Activated gamma-delta T cell (primary cell): ENCODE measurements at regions not wholly inside any gene's neighbourhood (a gene's known extent, or its start where the extent isn't known, plus 50 kb on each side); places are given as distances from the start of the nearest gene placed in this dataset.
"Not testable (repeated sequence)": the region's sequence is repeated elsewhere in the genome, so short reads cannot be mapped to it uniquely, and the experiment has no call there.

Source experiments
- DNase-seq: peaks from one replicate; lab custom pipeline; 2025; lab: John Stamatoyannopoulos, UW

DNA sequence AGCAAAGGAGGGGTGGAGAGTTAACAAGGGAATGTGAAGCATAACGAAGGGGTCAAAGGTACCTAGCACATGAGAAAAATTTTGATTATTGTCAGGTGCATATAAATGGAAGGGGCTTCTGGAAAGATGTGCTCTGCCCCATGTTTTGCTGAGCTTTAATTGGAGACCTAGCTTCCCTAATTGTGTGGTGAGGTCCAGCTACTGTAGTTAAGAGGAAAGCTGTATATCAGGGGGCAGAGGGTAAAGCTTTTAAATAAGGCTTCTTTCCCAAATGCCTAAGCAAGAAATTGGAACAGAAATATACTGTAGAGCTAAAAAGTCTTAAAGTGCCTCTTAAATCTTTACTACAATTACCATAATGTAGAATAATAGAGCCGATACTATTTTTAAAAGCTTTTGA, 267.2 kb downstream of the MAT2B start:
- no peak for DNase-seq

DNA sequence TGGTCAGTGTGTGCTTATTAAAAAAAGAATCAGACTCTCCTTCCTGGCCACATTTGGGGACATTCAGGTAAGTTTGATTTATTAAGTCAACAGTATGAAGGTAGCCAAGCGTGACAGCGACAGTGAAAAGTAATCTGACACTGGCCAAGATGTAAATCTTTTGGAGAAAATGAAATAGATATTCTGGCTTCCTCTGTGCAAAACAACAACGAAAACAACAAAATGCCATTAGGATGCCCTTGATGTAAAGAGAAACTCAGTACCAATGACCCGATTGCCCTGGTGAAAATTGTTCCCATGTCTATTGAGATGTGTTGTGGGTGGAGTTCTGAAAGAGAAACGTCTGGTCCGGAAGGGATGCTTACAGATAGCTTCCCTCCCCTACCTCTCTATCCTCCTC, 267.8 kb downstream of the MAT2B start:
- DNase-seq = no peak

DNA sequence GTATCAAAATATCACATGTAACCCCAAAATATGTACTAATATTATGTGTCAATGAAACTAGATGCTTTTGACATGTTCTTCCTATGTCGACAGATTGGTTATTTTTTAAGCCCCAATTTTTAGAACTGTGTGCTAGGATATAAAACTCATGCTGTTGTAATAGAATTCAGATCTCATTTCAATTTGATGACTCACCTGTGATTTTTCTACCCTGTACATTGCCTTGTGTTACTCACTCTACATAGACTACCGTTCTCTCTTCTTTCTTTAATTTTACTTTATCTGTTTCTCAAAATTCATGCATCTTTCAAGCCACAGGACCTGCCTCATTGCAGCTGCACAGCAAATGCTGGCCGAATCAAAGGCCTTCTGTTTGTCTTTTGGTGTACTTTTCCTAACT, 284.5 kb downstream of the MAT2B start:
- DNase-seq = no peak

DNA sequence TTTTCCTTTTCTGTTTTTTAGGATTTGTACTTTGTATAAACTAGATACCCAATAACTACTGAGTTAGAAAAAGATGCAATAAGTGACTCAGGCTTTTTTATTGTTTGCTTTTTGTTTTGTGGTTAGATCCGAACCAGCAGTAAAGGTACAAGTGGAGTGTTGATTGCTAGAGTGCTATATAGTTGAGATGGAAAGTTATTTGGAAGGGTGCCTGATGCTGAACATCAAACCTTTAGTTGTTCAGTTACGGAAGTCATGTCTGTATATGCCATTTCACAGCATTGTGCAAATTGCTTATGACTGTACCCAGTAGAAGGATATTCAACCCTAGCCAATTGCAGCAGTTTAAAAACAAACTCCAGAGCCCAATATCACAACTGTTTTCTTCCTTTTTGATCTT, 285.1 kb downstream of the MAT2B start:
- no peak for DNase-seq

DNA sequence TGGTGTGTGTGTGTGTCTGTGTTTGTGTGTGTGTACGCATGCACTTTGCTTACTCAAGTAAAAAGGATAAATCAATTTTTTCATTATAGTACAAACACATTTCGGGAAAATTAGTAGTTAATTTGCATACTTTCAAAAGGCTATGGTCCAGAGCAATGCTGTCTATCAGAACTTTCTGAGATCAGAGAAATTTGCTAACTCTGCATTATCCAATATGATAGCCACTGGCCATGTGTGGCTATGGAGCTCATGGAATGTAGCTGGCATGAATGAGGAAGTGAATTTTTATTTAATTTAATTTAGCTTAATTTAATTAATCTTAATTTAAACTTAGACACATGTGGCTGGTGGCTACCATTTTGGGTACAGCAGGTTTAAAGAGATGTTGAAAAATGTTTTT, 289.6 kb downstream of the MAT2B start:
- DNase-seq = no peak

DNA sequence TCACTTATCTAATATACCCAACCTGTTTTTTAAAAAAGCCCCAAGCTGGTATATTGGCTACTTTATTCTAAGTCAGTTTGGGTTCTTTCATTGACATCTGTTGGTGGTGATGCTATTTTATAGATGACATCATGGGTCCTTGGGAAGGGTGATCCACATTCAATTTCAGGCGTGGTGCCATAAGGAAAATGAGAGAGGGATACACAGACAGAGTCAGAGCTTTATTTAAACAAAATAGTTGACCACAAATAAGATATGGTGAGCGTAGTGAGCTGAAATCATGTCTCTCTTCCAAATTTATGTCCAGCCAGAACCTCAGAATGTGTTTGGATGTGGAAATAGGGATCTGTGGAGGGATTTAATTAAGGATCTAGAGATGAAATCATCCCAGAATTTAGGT, 302.4 kb downstream of the MAT2B start:
- DNase-seq = no peak

DNA sequence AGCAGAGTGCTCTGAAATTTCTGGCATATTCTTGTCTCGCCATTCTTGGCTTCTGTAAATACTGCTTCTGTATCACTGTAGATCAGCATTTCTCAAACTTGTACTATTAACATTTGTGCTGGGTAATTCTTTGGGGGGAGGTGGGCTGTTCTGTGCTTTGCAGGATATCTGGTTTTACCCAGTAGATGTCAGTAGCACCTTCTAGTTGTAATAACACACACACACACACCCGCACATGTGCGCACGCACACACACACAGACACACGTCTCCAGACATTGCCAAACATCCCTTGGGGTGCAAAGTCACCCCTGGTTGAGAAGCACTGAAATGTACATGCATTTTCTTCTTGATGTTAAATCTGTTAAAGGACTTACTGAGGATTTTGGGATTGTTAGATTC, 304.1 kb downstream of the MAT2B start:
- DNase-seq = no peak

DNA sequence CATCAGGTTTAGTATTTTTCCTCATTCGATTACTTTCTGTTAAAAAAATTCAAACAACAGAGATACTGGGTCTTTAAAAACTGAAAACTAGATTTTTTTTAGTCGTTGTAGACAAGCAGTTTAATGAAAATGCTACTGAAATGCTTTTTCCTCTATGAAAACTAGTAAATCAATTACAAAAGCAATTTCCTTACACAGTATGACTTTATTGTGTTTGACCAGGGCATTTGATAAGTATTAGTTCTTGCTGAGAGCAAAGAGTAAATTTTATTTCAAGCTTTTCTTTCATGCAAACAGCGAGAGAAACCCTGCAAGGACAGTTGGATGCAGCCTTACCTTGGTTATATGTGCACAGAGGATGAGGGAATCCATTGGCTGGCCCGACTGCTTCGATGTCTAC, 308.5 kb downstream of the MAT2B start:
- no peak for DNase-seq

DNA sequence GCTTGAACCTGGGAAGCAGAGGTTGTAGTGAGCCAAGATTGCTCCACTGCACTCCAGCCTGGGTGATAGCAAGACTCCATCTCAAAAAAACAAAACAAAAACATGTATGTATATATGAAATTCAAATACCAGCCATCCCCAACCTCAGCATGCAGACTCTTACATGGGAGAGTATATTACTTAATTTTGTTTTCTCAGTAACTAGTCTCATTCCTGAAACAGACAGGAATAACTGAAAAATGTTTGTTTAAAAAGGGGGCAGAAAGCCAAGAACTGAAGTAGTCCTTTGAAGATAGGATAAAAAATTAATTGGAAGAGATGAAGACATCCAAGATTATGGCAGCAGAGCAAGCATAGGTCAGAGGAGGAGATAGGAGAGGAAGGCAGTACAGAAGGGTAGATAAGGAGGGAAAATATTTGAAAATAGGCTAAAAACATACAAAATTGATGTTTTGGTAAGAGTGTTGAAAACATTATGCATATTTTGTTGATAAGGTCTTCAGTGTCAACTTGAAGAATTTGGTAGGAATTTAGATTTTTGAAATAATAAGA, 309.9 kb downstream of the MAT2B start:
- no peak for DNase-seq

DNA sequence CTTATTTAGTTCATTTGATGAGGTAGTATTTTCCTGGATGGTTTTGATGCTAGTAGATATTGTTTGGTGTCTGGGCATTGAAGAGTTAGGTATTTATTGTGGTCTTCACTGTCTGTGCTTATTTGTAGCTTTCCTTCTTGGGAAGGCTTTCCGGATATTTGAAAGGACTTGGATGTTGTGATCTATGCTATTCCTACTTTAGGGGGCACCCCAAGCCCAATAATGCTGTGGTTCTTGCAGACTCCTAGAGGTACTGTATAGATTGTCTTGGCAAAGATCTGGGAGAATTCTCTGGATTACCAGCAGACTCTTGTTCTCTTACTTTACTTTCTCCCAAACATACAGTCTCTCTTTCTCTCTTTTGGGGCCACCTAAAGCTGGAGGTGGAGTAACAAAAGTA, 315.7 kb downstream of the MAT2B start:
- no peak for DNase-seq

DNA sequence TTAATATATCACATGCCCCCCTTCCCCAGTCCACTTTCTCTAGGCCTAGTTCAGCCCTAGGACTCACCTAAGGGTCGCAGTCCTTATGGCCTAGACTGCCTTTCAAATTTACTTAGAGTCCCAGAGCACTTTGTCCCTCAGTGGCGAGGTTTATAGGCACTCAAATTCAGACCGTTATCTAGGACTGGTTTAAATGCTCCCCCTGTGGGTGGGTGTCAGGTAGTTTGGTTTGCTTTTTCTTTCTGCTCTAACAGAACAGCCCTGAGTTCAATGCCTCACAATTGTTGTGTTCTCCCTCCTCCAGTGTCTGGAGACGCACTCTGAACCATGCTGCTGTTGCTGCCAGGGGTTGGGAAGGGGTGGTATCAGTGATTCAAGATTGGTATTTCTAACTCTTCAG, 317.1 kb downstream of the MAT2B start:
- no peak for DNase-seq

DNA sequence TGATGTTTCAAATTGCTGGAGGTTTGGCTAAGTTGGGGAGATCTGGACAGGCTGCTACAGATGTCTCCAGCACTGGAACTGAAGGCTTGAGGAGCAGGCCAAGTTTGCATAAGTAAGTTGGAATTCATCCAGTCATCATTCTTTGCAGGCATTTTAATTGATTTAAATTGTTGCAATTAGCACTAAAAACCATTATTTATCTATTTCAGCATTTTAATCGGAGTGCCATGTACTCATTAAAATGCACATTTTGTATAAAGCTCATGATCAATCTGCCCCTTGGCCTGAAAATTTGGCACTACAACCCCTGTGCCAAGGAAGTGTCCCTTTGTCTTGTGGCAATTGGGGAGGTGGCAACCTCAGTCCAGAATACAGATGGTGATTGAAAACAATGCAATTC, 320.2 kb downstream of the MAT2B start:
- no peak for DNase-seq

DNA sequence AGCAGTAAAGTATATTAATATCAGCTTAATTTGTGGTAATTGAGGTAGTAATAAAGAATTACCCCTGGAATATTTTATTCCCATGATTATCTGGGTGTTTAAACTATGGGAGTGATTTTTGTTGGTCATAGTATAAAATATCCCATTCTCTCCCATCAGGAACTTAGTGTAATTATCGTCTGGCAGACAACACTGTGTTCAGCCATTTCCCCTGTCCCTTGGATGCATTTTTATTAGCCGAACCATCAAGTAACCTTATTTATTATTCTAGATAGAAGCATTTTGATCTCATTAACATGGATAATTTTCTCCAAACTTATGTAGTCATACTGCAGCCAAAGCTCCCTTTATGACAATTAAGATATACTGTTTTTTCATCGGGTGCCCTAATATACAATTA, 320.8 kb downstream of the MAT2B start:
- DNase-seq = no peak

DNA sequence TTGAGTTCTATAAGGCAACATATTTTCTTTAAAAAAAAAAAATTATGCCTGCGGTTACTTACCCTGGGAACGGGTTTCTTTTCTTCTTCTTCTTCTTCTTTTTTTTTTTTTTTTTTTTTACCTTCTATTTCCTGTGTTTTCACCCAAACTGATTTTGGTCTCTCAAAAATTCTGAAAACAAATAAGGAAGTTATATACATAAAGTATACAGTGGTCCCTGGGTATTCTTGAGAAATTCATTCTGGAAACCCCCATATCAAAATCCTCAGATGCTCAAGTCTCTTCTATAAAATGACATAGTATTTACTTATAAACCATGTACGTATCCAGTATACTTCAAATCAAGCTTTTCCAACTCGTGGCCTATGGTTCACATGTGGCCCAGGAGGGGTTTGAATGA, 326.7 kb downstream of the MAT2B start:
- DNase-seq = no peak

DNA sequence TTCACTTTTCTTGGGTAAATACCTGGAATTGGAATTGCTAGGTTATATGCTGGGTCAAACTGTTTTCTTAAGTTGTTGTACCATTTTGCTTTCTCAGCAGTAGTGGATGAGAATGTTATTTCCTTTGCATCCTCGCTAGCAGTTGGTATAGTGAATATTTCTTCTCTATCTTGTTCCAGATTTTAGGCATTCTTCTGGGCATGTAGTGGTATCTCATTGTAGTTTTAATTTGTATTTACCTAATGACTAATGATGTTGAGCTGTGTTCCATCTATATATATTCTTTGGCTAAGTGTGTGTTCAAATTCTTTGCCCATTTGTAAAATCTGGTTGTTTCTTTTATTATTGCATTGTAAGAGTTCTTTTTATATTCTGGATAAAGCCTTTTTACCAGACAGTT, 333.3 kb downstream of the MAT2B start:
- DNase-seq = no peak

DNA sequence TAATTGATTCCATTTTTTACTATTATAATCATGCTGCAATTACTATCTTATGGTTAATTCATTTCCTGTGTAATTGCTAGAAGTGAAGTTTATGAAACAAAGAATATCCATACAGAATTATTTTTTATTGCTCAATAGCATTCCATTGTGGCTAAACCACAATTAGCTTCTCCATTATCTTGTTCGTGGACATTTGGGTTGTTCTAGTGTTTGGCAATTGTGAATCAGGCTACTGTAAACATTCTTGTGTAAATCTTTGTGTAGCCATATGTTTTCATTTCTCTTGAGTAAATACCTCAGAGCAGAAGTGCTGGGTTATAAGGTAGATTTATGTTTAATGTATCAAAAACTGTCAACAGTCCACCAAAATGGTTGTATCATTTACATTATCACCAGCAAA, 341.1 kb downstream of the MAT2B start:
- no peak for DNase-seq

DNA sequence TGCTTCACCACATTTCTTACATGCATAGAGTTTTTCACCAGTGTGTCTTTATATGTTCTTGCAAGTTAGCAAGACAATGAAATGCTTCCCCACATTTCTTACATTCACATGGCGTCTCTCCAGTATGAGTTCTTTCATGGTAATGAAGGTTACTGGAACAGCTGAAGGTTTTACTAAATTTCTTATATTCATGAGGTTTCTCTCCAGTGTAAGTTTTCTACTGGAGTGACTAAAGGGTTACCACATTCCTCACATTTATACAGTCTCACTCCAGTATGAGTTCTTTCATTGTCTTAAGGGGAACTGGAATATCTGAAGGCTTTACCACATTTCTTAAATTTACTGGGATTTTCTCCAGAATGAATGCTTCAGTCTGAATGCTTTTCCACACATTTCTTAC, 350.3 kb downstream of the MAT2B start:
- DNase-seq = no peak

DNA sequence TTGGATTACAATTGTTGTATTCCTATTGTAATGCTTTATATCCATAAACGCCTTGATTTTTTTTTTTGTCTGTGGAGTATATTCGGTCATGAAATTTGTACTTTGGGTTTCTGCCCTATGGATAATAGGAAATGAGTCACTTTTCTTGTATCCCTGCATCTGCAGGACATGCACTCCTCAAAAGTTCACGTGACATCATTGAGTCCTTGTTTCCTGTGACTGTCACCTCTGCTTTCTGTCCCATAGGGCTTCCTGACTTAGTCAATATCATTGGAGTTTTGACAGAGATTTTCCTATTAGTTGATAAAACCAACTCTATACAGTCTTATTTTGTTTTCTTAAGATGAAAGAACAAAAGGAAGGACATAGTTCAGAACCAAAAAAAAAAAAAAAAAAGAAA, 356.3 kb downstream of the MAT2B start:
- no peak for DNase-seq

DNA sequence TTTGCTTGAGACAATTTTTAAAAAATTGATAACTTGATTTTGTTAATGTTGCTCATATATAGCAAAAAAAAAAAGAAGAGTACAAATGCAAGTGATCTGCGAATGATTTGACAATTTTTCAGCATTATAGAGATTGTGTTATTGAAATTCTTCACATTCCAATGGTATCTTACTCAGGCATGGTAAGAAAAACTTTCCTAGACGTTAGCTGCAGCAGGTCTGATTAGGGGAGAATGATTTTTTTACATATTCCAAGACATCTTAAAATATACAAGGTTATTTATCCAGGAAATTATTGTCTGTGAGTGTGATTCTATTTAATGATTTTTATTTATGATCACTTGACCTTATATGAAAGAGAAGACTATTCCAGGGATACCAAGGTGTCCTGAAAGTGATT, 361.9 kb downstream of the MAT2B start:
- no peak for DNase-seq

DNA sequence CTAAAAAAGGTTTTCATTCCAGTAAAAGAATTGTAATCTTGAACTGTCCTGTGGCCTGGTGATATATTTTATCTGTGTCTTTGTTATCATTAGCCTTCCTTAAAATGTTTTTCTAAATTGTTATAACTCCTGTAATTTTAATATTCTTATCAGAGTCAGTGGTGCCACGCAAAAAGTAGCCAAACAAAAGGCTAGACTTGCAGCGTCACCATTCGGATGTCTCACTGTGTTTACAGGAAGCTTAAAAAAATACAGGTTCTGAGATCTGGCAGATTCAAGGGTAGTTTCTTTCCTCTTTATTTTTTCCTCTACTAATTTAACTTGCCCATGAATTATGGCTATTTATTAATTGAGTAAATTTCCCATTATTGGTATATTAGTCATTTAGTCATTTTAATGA, 362.3 kb downstream of the MAT2B start:
- DNase-seq = no peak

DNA sequence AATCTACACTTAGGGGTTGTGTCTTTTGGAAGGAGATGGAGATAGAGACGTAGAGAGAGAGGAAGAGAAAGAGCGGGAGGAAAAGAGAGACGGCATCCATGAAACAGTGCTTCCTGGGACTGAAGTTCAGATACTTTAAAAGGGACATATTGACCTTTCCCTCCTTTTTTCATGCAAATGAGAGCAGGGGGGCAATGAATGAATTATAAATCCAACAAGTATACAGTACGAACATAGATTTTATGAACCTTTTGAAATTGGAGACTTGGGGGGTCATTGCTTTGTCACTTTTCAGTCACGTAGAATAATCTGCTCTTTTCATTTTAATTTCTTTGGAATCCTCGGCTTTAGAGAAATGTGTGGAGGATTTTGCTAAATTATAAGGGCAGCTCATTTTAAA, 364.2 kb downstream of the MAT2B start:
- DNase-seq = no peak

DNA sequence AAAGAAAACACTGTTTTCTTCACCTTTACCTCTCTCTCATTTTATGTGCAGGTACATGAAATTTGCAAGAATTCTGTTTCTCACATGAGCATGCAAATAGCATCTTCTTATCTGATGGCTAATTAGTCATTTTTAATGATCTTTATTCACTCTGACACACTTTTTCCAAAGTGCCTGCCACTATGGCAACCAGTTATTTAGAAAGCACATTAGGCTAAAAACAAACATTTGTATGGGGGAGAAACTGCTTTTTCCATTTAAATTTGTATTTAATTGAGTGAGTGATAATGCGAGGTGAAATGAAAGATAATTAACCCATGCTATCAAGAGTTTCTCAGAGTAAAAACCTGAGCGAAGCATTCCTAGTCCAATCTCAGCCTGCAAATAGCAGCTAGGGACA, 365.0 kb downstream of the MAT2B start:
- no peak for DNase-seq

DNA sequence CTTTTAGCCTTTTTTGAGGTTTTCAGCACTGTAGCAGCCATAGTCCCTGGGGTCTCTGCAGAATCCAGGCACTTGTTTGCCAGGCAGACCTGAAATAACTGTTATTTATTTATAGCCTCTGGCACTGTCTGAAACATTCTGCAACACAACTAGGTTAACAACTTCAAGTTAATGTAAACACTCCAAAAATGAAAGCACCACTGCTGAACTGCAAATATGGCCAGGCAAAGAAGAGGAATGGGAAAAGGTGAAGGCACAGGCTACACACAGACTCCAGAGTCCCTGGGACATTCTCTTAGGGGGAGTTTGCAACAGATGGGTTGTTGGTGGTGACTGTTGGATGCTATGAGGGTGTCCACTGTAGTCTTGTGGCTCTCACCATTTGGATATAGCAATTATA, 369.0 kb downstream of the MAT2B start:
- no peak for DNase-seq

DNA sequence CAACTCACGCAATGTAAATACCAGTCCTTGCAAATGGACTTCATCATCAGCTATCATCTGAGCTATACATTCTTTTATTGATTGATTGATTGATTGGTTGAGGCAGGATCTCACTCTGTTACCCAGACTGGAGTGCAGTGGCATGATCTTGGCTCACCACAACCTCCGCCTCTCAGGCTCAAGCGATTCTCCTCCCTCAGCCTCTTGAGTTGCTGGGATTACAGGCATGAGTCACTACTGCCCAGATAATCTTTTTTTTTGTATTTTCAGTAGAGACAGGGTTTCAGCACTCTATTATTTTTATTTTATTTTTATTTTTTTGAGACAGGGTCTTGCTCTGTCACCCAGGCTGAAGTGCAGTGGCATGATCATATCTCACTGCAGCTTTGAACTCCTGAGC, 369.5 kb downstream of the MAT2B start:
- not testable (repeated sequence) for DNase-seq

DNA sequence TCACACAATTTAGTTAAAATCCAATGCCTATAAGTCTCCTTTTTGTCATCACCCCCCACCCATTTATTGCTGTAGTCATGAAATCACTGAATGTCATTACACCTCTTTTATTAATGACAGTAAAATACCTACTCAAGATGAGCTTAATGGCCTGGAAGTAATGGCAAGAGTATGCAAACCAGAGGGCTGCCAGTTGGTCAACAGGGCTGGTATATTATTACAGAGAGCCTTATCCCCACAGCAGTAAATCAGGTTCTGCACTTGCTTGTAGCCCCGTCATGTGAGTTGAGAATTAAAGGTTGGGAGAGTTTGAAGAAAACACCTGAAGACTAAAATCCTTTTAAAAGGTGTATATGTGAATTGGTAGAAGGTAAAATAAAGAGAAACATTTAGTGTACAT, 372.4 kb downstream of the MAT2B start:
- DNase-seq = no peak
